SK-N-SH (cell line): ENCODE measurements at regions not wholly inside any gene's neighbourhood (a gene's known extent, or its start where the extent isn't known, plus 50 kb on each side); places are given as distances from the start of the nearest gene placed in this dataset.

Experiments
- CTCF ChIA-PET: fragments of 300-600, 350-600 bp; formaldehyde crosslinking; extraction: SDS; loops from one replicate; lab custom pipeline; 2021; lab: Yijun Ruan, JAX
- POLR2A ChIA-PET: fragments of 350-600 bp; sonication (Branson Sonifier 250); formaldehyde crosslinking; extraction: SDS; loops from one replicate; lab custom pipeline; 2020; ENCODE audit warnings: antibody characterized with exemption, inconsistent platforms; lab: Yijun Ruan, JAX
- DNase-seq: peaks from one replicate; pipeline ENCODE4 v3.0.0; 2012
- H2AFZ ChIP-seq: fragments of 200-600 bp; sonication (generic); 2 replicates; pipeline ENCODE4 v1.8.1; 2016; ENCODE audit warnings: antibody characterized with exemption, mild to moderate bottlenecking, low read depth
- H3F3A ChIP-seq: fragments of 200-600 bp; sonication (generic); replicated peaks from 2 replicates; pipeline ENCODE3; 2016; ENCODE audit warnings: antibody characterized with exemption, mild to moderate bottlenecking; ENCODE audit not compliant: insufficient read depth
- H3K27ac ChIP-seq, 2 experiments: fragments of 200-500 bp in 1 of 2; fragments of 200-600 bp in 1 of 2; sonication (Bioruptor generic) in 1 of 2; sonication (generic), shearing (Covaris generic) in 1 of 2; 2 replicates each; pipeline versions ENCODE4 v1.5.1 to v1.6.1; 2014 to 2016; ENCODE audit warnings: low read depth in 2 of 2, inconsistent platforms in 1 of 2, low read length in 1 of 2, mild to moderate bottlenecking in 1 of 2, mixed read lengths in 1 of 2
- H3K27me3 ChIP-seq: fragments of 200-600 bp; sonication (generic), shearing (Covaris generic); 2 replicates; pipeline ENCODE4 v1.6.1; 2016; ENCODE audit warnings: mixed run types; ENCODE audit not compliant: insufficient read depth
- H3K36me3 ChIP-seq, 2 experiments: fragments of 200-500 bp in 1 of 2; fragments of 200-600 bp in 1 of 2; sonication (Bioruptor generic) in 1 of 2; sonication (generic) in 1 of 2; replicated peaks in 1 of 2; 2 replicates each; pipeline versions ENCODE3 to v1.5.1; 2014 to 2016; ENCODE audit warnings: low read length in 1 of 2, mild to moderate bottlenecking in 1 of 2; ENCODE audit not compliant: insufficient read depth in 2 of 2, control insufficient read depth in 1 of 2
- H3K4me1 ChIP-seq, 2 experiments: fragments of 200-500 bp in 1 of 2; fragments of 200-600 bp in 1 of 2; sonication (Bioruptor generic) in 1 of 2; sonication (generic), shearing (Covaris generic) in 1 of 2; 2 replicates each; pipeline versions ENCODE4 v1.5.1 to v1.6.1; 2014 to 2016; ENCODE audit warnings: low read depth in 1 of 2, low read length in 1 of 2, mixed run types in 1 of 2; ENCODE audit not compliant: insufficient read depth in 2 of 2, control insufficient read depth in 1 of 2
- H3K4me2 ChIP-seq: fragments of 200-600 bp; sonication (generic), shearing (Covaris generic); 2 replicates; pipeline ENCODE4 v1.6.1; 2017; ENCODE audit warnings: mixed run types
- H3K4me3 ChIP-seq, 2 experiments: fragments of 200-500 bp in 1 of 2; fragments of 200-600 bp in 1 of 2; sonication (Bioruptor generic) in 1 of 2; sonication (generic), shearing (Covaris generic) in 1 of 2; 2 replicates each; pipeline versions ENCODE4 v1.5.1 to v1.8.1; 2014 to 2016; ENCODE audit warnings: low read depth in 2 of 2, inconsistent platforms in 1 of 2, low read length in 1 of 2, mild to moderate bottlenecking in 1 of 2, mixed read lengths in 1 of 2, moderate library complexity in 1 of 2
- H3K79me2 ChIP-seq: fragments of 200-600 bp; sonication (generic); 2 replicates; pipeline ENCODE4 v1.8.1; 2017; ENCODE audit warnings: mild to moderate bottlenecking; ENCODE audit not compliant: insufficient read depth
- H3K9ac ChIP-seq: fragments of 200-600 bp; sonication (generic); 2 replicates; pipeline ENCODE4 v1.6.1; 2017; ENCODE audit warnings: mixed run types
- H3K9me2 ChIP-seq: fragments of 200-600 bp; sonication (generic); 2 replicates; pipeline ENCODE4 v1.6.1; 2017; ENCODE audit warnings: mixed run types
- H3K9me3 ChIP-seq: fragments of 200-600 bp; sonication (generic); 2 replicates; pipeline ENCODE4 v1.6.1; 2017; ENCODE audit warnings: mixed run types, mild to moderate bottlenecking, moderate library complexity
- H4K20me1 ChIP-seq: fragments of 200-600 bp; sonication (generic); 2 replicates; pipeline ENCODE4 v1.6.1; 2017; ENCODE audit warnings: mild to moderate bottlenecking, mixed run types; ENCODE audit not compliant: insufficient read depth
- FOSL2 ChIP-seq: IDR thresholded peaks from 2 replicates; pipeline ENCODE4 v1.4.0; 2012; ENCODE audit warnings: low read depth, mild to moderate bottlenecking, moderate library complexity, borderline replicate concordance
- FOXJ3 ChIP-seq: sonication (generic); formaldehyde crosslinking; IDR thresholded peaks from 2 replicates; pipeline ENCODE4 v1.5.1; 2020; ENCODE audit warnings: mild to moderate bottlenecking, missing genetic modification reagents
- GABPA ChIP-seq: IDR thresholded peaks from 2 replicates; pipeline ENCODE4 v1.4.0; 2012; ENCODE audit warnings: low read depth, mild to moderate bottlenecking
- MXI1 ChIP-seq: IDR thresholded peaks from 2 replicates; pipeline ENCODE4 v1.6.1; 2012; ENCODE audit warnings: mild to moderate bottlenecking, low read depth, low read length, improper control_type of control experiment
- RAD21 ChIP-seq: IDR thresholded peaks from 2 replicates; pipeline ENCODE4 v1.6.1; 2012; ENCODE audit warnings: mild to moderate bottlenecking, low read length
- RFX5 ChIP-seq: IDR thresholded peaks from 2 replicates; pipeline ENCODE4 v1.6.1; 2012; ENCODE audit warnings: mild to moderate bottlenecking, improper control_type of control experiment, low read length
- RXRA ChIP-seq: IDR thresholded peaks from 2 replicates; pipeline ENCODE4 v1.4.0; 2012; ENCODE audit warnings: low read depth, mild to moderate bottlenecking, borderline replicate concordance
- TAF1 ChIP-seq: IDR thresholded peaks from 2 replicates; pipeline ENCODE4 v1.6.1; 2012; ENCODE audit warnings: low read depth, mild to moderate bottlenecking, low read length, moderate library complexity, borderline replicate concordance
- TEAD4 ChIP-seq: IDR thresholded peaks from 2 replicates; pipeline ENCODE4 v1.4.0; 2012; ENCODE audit warnings: mild to moderate bottlenecking, borderline replicate concordance; ENCODE audit not compliant: insufficient read depth
- YY1 ChIP-seq: IDR thresholded peaks from 2 replicates; pipeline ENCODE4 v1.4.0; 2012; ENCODE audit warnings: low read depth, mild to moderate bottlenecking
- WGBS: methylation state at CpG from one replicate; pipeline ENCODE4 v1.1.6; 2017; ENCODE audit warnings: low lambda C conversion rate; 5-methylcytosine and 5-hydroxymethylcytosine counted together
- TF ChIP-seq, protein P1 (sequence below): IDR thresholded peaks from 2 replicates; pipeline ENCODE4 v1.6.1; 2012; ENCODE audit warnings: mild to moderate bottlenecking, low read depth, low read length, moderate library complexity

DNA sequence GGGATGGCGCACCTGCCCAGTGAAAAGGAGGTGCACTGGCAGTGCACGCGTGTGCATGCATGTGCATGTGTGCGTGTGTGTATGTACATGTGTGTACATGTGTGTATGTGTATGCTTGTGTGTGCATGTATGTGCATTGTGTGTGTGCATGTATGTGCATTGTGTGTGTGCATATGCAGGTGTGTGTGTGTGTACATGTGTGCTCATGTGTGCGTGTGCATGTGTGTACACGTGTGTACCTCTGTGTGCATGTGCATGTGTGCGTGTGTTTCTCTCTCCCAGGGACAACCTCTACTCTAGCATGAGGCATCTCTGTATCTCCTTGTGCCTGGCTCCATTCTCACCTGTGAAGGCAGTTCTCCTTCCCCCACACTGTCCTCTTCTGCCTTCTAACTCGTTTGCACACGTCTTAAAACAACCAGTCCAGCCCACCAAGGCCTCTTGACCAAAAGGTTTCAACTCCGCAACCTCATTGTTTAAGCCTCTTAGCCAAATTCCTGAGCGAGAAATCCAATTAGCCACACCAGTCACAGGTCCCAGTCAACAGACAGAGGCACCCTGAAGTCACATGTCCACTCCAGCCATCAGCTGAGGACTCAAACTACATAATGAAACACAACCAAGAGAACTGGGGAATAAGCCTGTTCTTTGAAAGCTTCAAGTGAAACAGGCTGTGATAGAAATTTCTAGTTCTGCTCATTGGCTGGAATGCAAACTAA, 103.5 kb upstream of the PTPRT start:
- H3K4me3 ChIP-seq: no peak overlapping the region
- no peaks in the 10 kb centered on the region for H3K27me3 ChIP-seq
- DNase-seq: no peak
- no peaks in the 10 kb centered on the region for H3K4me1 ChIP-seq
- no peak overlapping the region for H3K27ac ChIP-seq
- no peaks in the 10 kb centered on the region for H3F3A ChIP-seq
- 34% methylated on average over 8 of the region's 11 CpGs for WGBS
- no peaks in the 10 kb centered on the region for H3K79me2 ChIP-seq
- H2AFZ ChIP-seq: no peak overlapping the region
- no peaks in the 10 kb centered on the region for H3K36me3 ChIP-seq
- H3K9me3 ChIP-seq: no peaks in the 10 kb centered on the region
- H3K4me2 ChIP-seq: no peak overlapping the region
- H4K20me1 ChIP-seq: no peaks in the 10 kb centered on the region
- H3K9me2 ChIP-seq: no peaks in the 10 kb centered on the region
- ChIA-PET CTCF (no interaction called here), POLR2A (no interaction called here)
- H3K9ac ChIP-seq: no peak overlapping the region
- TF ChIP-seq MXI1: no peak
- TF ChIP-seq RAD21: no peak

DNA sequence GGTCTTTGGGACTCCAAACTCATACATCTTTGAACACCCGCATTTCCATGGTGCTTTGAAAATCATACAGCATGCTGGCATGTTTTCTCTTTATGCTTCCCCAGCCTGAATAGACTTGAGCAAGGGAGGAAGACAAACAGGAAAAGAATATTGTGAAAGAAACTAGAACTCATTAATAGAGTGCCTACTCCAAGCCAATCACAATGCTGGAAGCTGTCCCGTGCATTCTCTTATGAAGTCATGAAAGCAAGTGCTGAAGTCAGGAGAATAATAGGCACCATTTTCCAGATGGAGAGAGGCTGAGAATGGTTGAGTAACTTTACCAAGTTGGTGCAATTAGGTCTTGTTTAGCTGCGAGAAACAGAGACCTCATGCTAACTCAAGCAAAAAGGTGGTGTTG, 102.5 kb upstream of the PTPRT start:
- H3K79me2 ChIP-seq: no peaks in the 10 kb centered on the region
- H3K4me3 ChIP-seq: no peak overlapping the region
- H4K20me1 ChIP-seq: no peaks in the 10 kb centered on the region
- no peaks in the 10 kb centered on the region for H3F3A ChIP-seq
- TF ChIP-seq TAF1 (no peak), GABPA (no peak), RXRA (no peak), FOSL2 (no peak), YY1 (no peak), FOXJ3 (CRISPR knock-in tag) (no peak), RFX5 (no peak), MXI1 (no peak), TEAD4 (no peak)
- TF ChIP-seq, protein P1, sequence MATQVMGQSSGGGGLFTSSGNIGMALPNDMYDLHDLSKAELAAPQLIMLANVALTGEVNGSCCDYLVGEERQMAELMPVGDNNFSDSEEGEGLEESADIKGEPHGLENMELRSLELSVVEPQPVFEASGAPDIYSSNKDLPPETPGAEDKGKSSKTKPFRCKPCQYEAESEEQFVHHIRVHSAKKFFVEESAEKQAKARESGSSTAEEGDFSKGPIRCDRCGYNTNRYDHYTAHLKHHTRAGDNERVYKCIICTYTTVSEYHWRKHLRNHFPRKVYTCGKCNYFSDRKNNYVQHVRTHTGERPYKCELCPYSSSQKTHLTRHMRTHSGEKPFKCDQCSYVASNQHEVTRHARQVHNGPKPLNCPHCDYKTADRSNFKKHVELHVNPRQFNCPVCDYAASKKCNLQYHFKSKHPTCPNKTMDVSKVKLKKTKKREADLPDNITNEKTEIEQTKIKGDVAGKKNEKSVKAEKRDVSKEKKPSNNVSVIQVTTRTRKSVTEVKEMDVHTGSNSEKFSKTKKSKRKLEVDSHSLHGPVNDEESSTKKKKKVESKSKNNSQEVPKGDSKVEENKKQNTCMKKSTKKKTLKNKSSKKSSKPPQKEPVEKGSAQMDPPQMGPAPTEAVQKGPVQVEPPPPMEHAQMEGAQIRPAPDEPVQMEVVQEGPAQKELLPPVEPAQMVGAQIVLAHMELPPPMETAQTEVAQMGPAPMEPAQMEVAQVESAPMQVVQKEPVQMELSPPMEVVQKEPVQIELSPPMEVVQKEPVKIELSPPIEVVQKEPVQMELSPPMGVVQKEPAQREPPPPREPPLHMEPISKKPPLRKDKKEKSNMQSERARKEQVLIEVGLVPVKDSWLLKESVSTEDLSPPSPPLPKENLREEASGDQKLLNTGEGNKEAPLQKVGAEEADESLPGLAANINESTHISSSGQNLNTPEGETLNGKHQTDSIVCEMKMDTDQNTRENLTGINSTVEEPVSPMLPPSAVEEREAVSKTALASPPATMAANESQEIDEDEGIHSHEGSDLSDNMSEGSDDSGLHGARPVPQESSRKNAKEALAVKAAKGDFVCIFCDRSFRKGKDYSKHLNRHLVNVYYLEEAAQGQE: no peak
- TF ChIP-seq, all 33 proteins: peak for 0
- WGBS: 26% methylated on average over 3 of the region's 3 CpGs
- no peaks in the 10 kb centered on the region for H3K4me1 ChIP-seq
- H2AFZ ChIP-seq: no peak overlapping the region
- DNase-seq: no peak
- no peaks in the 10 kb centered on the region for H3K9me2 ChIP-seq
- H3K27ac ChIP-seq: no peak overlapping the region
- H3K9me3 ChIP-seq: no peaks in the 10 kb centered on the region
- ChIA-PET CTCF (no interaction called here), POLR2A (no interaction called here)
- no peaks in the 10 kb centered on the region for H3K36me3 ChIP-seq
- no peak overlapping the region for H3K4me2 ChIP-seq
- H3K27me3 ChIP-seq: no peaks in the 10 kb centered on the region
- no peak overlapping the region for H3K9ac ChIP-seq
